Neural cell (in vitro differentiated cells): ENCODE measurements at regions not wholly inside any gene's neighbourhood (a gene's known extent, or its start where the extent isn't known, plus 50 kb on each side); places are given as distances from the start of the nearest gene placed in this dataset.

Source experiments
- H2AFZ ChIP-seq: fragments of 200-600, 300-800 bp; sonication (generic), shearing (Covaris generic); 2 replicates; pipeline ENCODE4 v1.6.0; 2014; ENCODE audit warnings: low read depth, mild to moderate bottlenecking, antibody characterized with exemption, low read length, moderate library complexity
- H3F3A ChIP-seq: fragments of 200-600 bp; shearing (Covaris generic); 2 replicates; pipeline ENCODE4 v1.6.1; 2016; ENCODE audit warnings: mild to moderate bottlenecking, moderate library complexity, mixed read lengths, antibody characterized with exemption, low read length; ENCODE audit not compliant: insufficient read depth, poor library complexity, severe bottlenecking
- H3K27ac ChIP-seq: fragments of 200-600, 300-800 bp; sonication (generic), shearing (Covaris generic); 2 replicates; pipeline ENCODE4 v1.5.1; 2014; ENCODE audit warnings: mild to moderate bottlenecking, low read length, moderate library complexity
- H3K27me3 ChIP-seq: fragments of 300-800, 200-600 bp; sonication (generic), shearing (Covaris generic); 2 replicates; pipeline ENCODE4 v1.6.0; 2014; ENCODE audit warnings: mild to moderate bottlenecking, low read depth, low read length, moderate library complexity; ENCODE audit not compliant: insufficient read depth
- H3K36me3 ChIP-seq: fragments of 300-800, 200-600 bp; sonication (generic), shearing (Covaris generic); 2 replicates; pipeline ENCODE4 v1.5.1; 2014; ENCODE audit warnings: mild to moderate bottlenecking, antibody characterized with exemption, low read length, moderate library complexity; ENCODE audit not compliant: insufficient read depth
- H3K4me2 ChIP-seq: fragments of 300-800, 200-600 bp; sonication (generic), shearing (Covaris generic); 2 replicates; pipeline ENCODE4 v1.6.0; 2014; ENCODE audit warnings: mild to moderate bottlenecking, low read length
- H3K4me3 ChIP-seq: fragments of 300-800, 200-600 bp; sonication (generic), shearing (Covaris generic); 2 replicates; pipeline ENCODE4 v1.5.1; 2014; ENCODE audit warnings: mild to moderate bottlenecking, low read length, moderate library complexity
- H3K79me2 ChIP-seq: fragments of 200-600 bp; shearing (Covaris generic); replicated peaks from 2 replicates; pipeline ENCODE4 v1.6.0; 2014; ENCODE audit warnings: mild to moderate bottlenecking, low read length, moderate library complexity; ENCODE audit not compliant: insufficient read depth
- H3K9ac ChIP-seq: fragments of 300-800, 200-600 bp; sonication (generic), shearing (Covaris generic); 2 replicates; pipeline ENCODE4 v1.6.1; 2016; ENCODE audit warnings: mild to moderate bottlenecking, low read length, mixed read lengths
- H3K9me2 ChIP-seq: fragments of 200-600 bp; shearing (Covaris generic); 2 replicates; pipeline ENCODE4 v1.6.1; 2016; ENCODE audit warnings: mild to moderate bottlenecking, low read length, mixed read lengths; ENCODE audit not compliant: insufficient read depth
- H3K9me3 ChIP-seq: fragments of 200-600, 300-800 bp; sonication (generic), shearing (Covaris generic); 2 replicates; pipeline ENCODE4 v1.6.1; 2016; ENCODE audit warnings: mild to moderate bottlenecking, mixed run types, low read length, moderate library complexity, mixed read lengths
- H4K20me1 ChIP-seq: fragments of 200-600 bp; shearing (Covaris generic); 2 replicates; pipeline ENCODE4 v1.6.1; 2016; ENCODE audit warnings: mild to moderate bottlenecking, mixed run types; ENCODE audit not compliant: insufficient read depth
- EP300 ChIP-seq: fragments of 450-650 bp; conservative IDR thresholded peaks from 2 replicates; pipeline ENCODE4 v1.6.1; 2014; ENCODE audit warnings: antibody characterized with exemption, mild to moderate bottlenecking, moderate library complexity; ENCODE audit not compliant: poor library complexity, severe bottlenecking
- EZH2 ChIP-seq: fragments of 200-600, 300-800 bp; shearing (Covaris generic), sonication (generic); IDR thresholded peaks from 2 replicates; pipeline ENCODE4 v1.6.1; 2014; ENCODE audit warnings: antibody characterized with exemption, low read length, borderline replicate concordance, mild to moderate bottlenecking; ENCODE audit not compliant: insufficient read depth, poor library complexity, severe bottlenecking
- MXI1 ChIP-seq: fragments of 450-650 bp; conservative IDR thresholded peaks from 2 replicates; pipeline ENCODE4 v1.6.1; 2014; ENCODE audit warnings: antibody characterized with exemption, mild to moderate bottlenecking; ENCODE audit not compliant: poor library complexity, severe bottlenecking
- POLR2AphosphoS5 ChIP-seq: IDR thresholded peaks from 2 replicates; pipeline ENCODE4 v1.6.1; 2012
- RAD21 ChIP-seq: fragments of 450-650 bp; conservative IDR thresholded peaks from 2 replicates; pipeline ENCODE4 v1.6.1; 2014; ENCODE audit warnings: antibody characterized with exemption, mild to moderate bottlenecking, moderate library complexity
- REST ChIP-seq: IDR thresholded peaks from 2 replicates; pipeline ENCODE4 v1.6.1; 2012; ENCODE audit warnings: borderline replicate concordance
- SMC3 ChIP-seq: fragments of 450-650 bp; conservative IDR thresholded peaks from 2 replicates; pipeline ENCODE4 v1.6.1; 2014; ENCODE audit warnings: antibody characterized with exemption, mild to moderate bottlenecking, moderate library complexity; ENCODE audit not compliant: poor library complexity
- TAF1 ChIP-seq: IDR thresholded peaks from 2 replicates; pipeline ENCODE4 v1.6.1; 2012; ENCODE audit warnings: low read depth
- TF ChIP-seq, protein P1 (sequence below): fragments of 450-650 bp; IDR thresholded peaks from 2 replicates; pipeline ENCODE4 v1.5.1; 2014; ENCODE audit warnings: antibody characterized with exemption, mild to moderate bottlenecking, moderate library complexity; ENCODE audit not compliant: poor library complexity, severe bottlenecking

DNA sequence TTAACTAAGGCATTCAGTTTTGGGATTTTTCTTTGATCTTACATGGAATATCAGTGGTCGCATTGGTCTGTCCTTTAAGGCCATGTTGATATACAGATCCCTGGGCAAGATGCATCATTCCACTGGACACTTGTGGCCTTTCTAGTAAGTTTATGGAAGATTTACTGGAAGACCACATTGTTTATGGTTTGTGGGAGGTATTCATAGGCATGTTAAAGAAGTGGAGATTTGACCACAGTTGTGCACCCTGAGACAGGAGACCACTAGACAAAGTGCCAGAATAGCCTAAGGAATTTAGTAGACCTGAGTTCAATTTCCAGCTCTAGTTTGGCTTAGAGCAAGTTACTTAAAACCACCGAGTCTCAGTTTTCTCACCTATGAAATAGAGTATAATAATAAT lies 383.1 kb upstream of the PAPPA start:
- Histone ChIP-seq H3K4me3 (no peak overlapping the region), H3F3A (no peaks in the 10 kb centered on the region), H3K36me3 (no peaks in the 10 kb centered on the region), H3K9me2 (no peaks in the 10 kb centered on the region), H4K20me1 (no peaks in the 10 kb centered on the region), H3K9me3 (no peaks in the 10 kb centered on the region), H3K27me3 (no peaks in the 10 kb centered on the region), H3K79me2 (no peaks in the 10 kb centered on the region), H3K27ac (no peak overlapping the region), H3K4me2 (no peak overlapping the region), H2AFZ (no peak overlapping the region), H3K9ac (no peak overlapping the region)
- TF ChIP-seq TAF1 (no peak), EZH2 (no peak), POLR2AphosphoS5 (no peak), MXI1 (no peak), REST (no peak)

DNA sequence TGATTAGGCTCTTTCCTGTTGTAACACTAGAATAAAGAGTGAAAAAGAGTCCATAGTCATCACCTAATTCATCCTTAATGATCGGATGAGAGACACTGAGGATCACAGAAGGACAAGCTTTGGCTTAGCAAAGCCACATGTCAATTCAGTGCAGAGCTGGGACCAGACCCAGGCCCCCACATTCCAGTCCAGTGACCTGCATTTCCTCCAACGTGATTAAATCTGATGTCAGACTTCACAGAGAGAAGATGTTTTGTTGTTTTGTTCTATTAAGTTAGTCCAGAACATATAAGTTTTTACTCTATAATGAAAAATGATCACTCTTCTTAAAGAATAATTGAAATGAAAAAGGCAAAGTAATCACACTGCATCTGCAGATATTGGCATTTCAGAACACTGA lies 377.9 kb upstream of the PAPPA start:
- no peaks in the 10 kb centered on the region for H4K20me1 ChIP-seq
- H3K27ac ChIP-seq = no peak overlapping the region
- H3K4me3 ChIP-seq = no peak overlapping the region
- H3F3A ChIP-seq = no peaks in the 10 kb centered on the region
- H3K9ac ChIP-seq = no peak overlapping the region
- no peak overlapping the region for H3K4me2 ChIP-seq
- H3K36me3 ChIP-seq = no peaks in the 10 kb centered on the region
- no peak for TF ChIP-seq RAD21
- TF ChIP-seq EZH2 = no peak
- no peak for TF ChIP-seq POLR2AphosphoS5
- no peak for TF ChIP-seq REST
- no peak for TF ChIP-seq TAF1
- TF ChIP-seq, protein P1, sequence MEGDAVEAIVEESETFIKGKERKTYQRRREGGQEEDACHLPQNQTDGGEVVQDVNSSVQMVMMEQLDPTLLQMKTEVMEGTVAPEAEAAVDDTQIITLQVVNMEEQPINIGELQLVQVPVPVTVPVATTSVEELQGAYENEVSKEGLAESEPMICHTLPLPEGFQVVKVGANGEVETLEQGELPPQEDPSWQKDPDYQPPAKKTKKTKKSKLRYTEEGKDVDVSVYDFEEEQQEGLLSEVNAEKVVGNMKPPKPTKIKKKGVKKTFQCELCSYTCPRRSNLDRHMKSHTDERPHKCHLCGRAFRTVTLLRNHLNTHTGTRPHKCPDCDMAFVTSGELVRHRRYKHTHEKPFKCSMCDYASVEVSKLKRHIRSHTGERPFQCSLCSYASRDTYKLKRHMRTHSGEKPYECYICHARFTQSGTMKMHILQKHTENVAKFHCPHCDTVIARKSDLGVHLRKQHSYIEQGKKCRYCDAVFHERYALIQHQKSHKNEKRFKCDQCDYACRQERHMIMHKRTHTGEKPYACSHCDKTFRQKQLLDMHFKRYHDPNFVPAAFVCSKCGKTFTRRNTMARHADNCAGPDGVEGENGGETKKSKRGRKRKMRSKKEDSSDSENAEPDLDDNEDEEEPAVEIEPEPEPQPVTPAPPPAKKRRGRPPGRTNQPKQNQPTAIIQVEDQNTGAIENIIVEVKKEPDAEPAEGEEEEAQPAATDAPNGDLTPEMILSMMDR = no peak
- TF ChIP-seq SMC3 = no peak
- no peak for TF ChIP-seq EP300
- TF ChIP-seq MXI1 = no peak
- H3K9me2 ChIP-seq = no peaks in the 10 kb centered on the region
- H3K79me2 ChIP-seq = no peaks in the 10 kb centered on the region
- no peak overlapping the region for H2AFZ ChIP-seq
- no peaks in the 10 kb centered on the region for H3K9me3 ChIP-seq
- H3K27me3 ChIP-seq = no peaks in the 10 kb centered on the region
